Kidney capillary endothelial cell (primary cell): ENCODE measurements at regions not wholly inside any gene's neighbourhood (a gene's known extent, or its start where the extent isn't known, plus 50 kb on each side); places are given as distances from the start of the nearest gene placed in this dataset.
"Not testable (repeated sequence)": the region's sequence is repeated elsewhere in the genome, so short reads cannot be mapped to it uniquely, and the experiment has no call there.

Source experiments
- DNase-seq: peaks from one replicate; pipeline ENCODE4 v3.0.0-alpha.2; 2018; ENCODE audit warnings: low spot score

DNA sequence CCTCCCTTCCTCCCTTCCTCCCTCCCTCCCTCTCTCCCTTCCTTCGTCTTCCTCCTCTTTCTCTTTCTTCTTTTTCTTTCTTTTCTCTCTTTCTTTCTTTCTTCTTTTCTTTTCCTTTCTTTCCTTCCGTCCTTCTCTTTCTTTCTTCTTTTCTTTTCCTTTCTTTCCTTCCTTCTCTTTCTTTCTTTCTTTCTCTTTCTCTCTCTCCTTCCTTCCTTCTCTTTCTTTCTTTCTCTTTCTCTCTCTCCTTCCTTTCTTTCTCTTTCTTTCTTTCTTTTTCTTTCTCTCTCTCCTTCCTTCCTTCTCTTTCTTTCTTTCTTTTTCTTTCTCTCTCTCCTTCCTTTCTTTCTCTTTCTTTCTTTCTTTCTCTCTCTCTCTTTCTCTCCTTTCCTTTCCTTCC is 84.4 kb upstream of the SLC24A2 start:
- DNase-seq, result not testable (repeated sequence)

DNA sequence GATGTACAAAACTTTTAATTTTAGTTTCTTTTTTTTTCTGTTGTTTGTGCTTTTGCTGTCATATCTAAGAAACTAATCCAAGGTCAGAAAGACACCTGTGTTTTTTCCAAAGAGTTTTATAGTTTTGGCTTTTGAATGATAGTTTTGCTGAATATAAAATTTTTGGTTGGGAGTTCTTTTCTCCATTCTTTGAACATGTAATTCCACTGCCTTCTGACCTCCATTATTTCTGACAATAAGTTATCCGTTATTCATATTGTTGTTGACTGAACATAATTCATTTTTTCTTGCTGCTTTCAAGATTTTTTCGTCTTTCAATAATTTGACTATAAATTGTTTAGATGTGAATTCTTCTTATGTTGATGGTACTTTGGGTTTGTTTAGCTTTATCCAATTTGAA is 82.2 kb upstream of the SLC24A2 start:
- DNase-seq, result no peak

DNA sequence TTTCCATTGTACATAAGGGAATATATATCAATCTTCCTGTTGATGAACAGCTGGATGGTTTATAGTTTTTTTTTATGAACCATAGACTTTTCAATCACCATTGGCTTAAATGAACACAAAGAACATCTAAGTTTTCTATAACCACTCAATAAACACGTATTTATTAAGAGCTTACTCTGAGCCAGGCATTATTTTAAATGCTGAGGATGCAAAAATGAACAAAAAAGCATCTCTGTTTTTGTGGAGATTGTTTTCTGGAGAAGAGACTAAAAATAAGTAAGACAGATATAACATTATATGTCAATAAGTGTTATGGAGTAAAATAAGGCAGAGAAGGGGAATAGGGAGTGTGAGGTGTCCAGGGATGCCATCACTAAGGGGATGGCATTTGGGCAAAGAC is 52.1 kb upstream of the SLC24A2 start:
- no peak for DNase-seq
